ELR (cell line): ENCODE measurements at regions not wholly inside any gene's neighbourhood (a gene's known extent, or its start where the extent isn't known, plus 50 kb on each side); places are given as distances from the start of the nearest gene placed in this dataset.
"Not testable (repeated sequence)": the region's sequence is repeated elsewhere in the genome, so short reads cannot be mapped to it uniquely, and the experiment has no call there.

ENCODE experiments used
- DNase-seq: peaks from one replicate; pipeline ENCODE4 v3.0.0-alpha.2; 2015; ENCODE audit warnings: low read depth

- no peak for DNase-seq
These were observed 303.9 kb downstream of the FOXO1 start for GRCh38 chr13:40362502-40362901.

GRCh38 chr13:40363653-40364052 is 302.8 kb downstream of the FOXO1 start:
- DNase-seq = no peak

GRCh38 chr13:40366119-40366518 is 300.3 kb downstream of the FOXO1 start:
- no peak for DNase-seq

GRCh38 chr13:40368127-40368891 is 298.1 kb downstream of the FOXO1 start:
- DNase-seq = no peak

GRCh38 chr13:40370661-40371060 is 295.8 kb downstream of the FOXO1 start:
- DNase-seq = no peak

- no peak for DNase-seq
These were observed 294.8 kb downstream of the FOXO1 start for GRCh38 chr13:40371531-40372125.

- DNase-seq = not testable (repeated sequence)
These were observed 292.8 kb downstream of the FOXO1 start for GRCh38 chr13:40373608-40374007.

- no peak for DNase-seq
These were observed 290.8 kb downstream of the FOXO1 start for GRCh38 chr13:40375489-40376171.

- no peak for DNase-seq
These were observed 290.1 kb downstream of the FOXO1 start for GRCh38 chr13:40376296-40376849.

- no peak for DNase-seq
These were observed 289.4 kb downstream of the FOXO1 start for GRCh38 chr13:40376867-40377535.

GRCh38 chr13:40377783-40378182 is 288.7 kb downstream of the FOXO1 start:
- peak; percentile 7 for DNase-seq

- no peak for DNase-seq
These were observed 287.2 kb downstream of the FOXO1 start for GRCh38 chr13:40379196-40379595.

GRCh38 chr13:40379794-40380578 is 286.5 kb downstream of the FOXO1 start:
- no peak for DNase-seq

- DNase-seq = no peak
These were observed 284.3 kb downstream of the FOXO1 start for GRCh38 chr13:40381935-40382764.

- DNase-seq = no peak
These were observed 283.3 kb downstream of the FOXO1 start for GRCh38 chr13:40383132-40383531.

- DNase-seq = no peak
These were observed 282.6 kb downstream of the FOXO1 start for GRCh38 chr13:40383885-40384284.

GRCh38 chr13:40384976-40385857 is 281.2 kb downstream of the FOXO1 start:
- DNase-seq = no peak

GRCh38 chr13:40385858-40386180 is 280.6 kb downstream of the FOXO1 start:
- no peak for DNase-seq

GRCh38 chr13:40386586-40386985 is 279.9 kb downstream of the FOXO1 start:
- no peak for DNase-seq

- no peak for DNase-seq
These were observed 278.7 kb downstream of the FOXO1 start for GRCh38 chr13:40387775-40388174.
